Type B pancreatic cell (in vitro differentiated cells): ENCODE measurements at regions not wholly inside any gene's neighbourhood (a gene's known extent, or its start where the extent isn't known, plus 50 kb on each side); places are given as distances from the start of the nearest gene placed in this dataset.
"Not testable (repeated sequence)": the region's sequence is repeated elsewhere in the genome, so short reads cannot be mapped to it uniquely, and the experiment has no call there.

Source experiments
- DNase-seq: peaks from one replicate; pipeline ENCODE4 v3.0.0; 2021; ENCODE audit warnings: mixed read lengths; ENCODE audit not compliant: unreplicated experiment; ENCODE audit errors: extremely low spot score
- H3K27ac Mint-ChIP-seq: 2 replicates; pipeline ENCODE4 v1.8.0; 2021; ENCODE audit warnings: mild to moderate bottlenecking, mixed read lengths
- H3K27me3 Mint-ChIP-seq: 2 replicates; pipeline ENCODE4 v1.8.0; 2021; ENCODE audit warnings: mixed read lengths
- H3K36me3 Mint-ChIP-seq: 2 replicates; pipeline ENCODE4 v1.8.0; 2021; ENCODE audit warnings: mixed read lengths
- H3K4me1 Mint-ChIP-seq: one replicate; pipeline ENCODE4 v1.8.0; 2021; ENCODE audit warnings: mixed read lengths; ENCODE audit not compliant: unreplicated experiment
- H3K4me3 Mint-ChIP-seq: 2 replicates; pipeline ENCODE4 v1.8.0; 2021; ENCODE audit warnings: mild to moderate bottlenecking, mixed read lengths
- H3K9me3 Mint-ChIP-seq: 2 replicates; pipeline ENCODE4 v1.8.0; 2021; ENCODE audit warnings: mixed read lengths
- TF ChIP-seq, protein P1 (sequence below): fragments of 200-600 bp; sonication (generic); conservative IDR thresholded peaks from 2 replicates; pipeline ENCODE4 v1.5.0; 2021; ENCODE audit warnings: antibody characterized with exemption, mild to moderate bottlenecking

DNA sequence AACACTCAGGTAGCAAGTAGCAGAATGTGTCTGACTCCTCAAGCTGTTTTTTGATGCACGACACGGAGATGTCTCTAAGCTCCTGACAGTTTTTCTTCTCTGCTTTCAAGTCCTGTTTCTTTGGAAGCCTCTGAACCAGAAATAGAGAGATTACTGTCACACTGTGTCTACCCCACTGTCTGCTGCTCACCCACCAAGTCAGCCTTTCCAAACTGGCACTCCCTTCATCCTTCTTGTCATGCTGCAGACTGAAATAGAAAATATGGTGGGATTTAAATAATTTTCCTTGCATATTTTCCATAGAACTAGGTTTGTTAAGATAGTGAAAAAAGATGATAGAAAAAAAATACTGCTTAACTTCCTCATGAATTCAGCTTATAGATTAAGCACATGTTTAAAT is 102.5 kb upstream of the SPANXN4 start:
- Mint-ChIP-seq H3K27me3 (no peaks in the 10 kb centered on the region), H3K9me3 (peaks cover 4% of the 10 kb centered on the region), H3K36me3 (no peaks in the 10 kb centered on the region), H3K4me1 (no peaks in the 10 kb centered on the region), H3K27ac (no peak overlapping the region), H3K4me3 (no peak overlapping the region)
- TF ChIP-seq, protein P1, sequence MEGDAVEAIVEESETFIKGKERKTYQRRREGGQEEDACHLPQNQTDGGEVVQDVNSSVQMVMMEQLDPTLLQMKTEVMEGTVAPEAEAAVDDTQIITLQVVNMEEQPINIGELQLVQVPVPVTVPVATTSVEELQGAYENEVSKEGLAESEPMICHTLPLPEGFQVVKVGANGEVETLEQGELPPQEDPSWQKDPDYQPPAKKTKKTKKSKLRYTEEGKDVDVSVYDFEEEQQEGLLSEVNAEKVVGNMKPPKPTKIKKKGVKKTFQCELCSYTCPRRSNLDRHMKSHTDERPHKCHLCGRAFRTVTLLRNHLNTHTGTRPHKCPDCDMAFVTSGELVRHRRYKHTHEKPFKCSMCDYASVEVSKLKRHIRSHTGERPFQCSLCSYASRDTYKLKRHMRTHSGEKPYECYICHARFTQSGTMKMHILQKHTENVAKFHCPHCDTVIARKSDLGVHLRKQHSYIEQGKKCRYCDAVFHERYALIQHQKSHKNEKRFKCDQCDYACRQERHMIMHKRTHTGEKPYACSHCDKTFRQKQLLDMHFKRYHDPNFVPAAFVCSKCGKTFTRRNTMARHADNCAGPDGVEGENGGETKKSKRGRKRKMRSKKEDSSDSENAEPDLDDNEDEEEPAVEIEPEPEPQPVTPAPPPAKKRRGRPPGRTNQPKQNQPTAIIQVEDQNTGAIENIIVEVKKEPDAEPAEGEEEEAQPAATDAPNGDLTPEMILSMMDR, result no peak
- no peak for DNase-seq

DNA sequence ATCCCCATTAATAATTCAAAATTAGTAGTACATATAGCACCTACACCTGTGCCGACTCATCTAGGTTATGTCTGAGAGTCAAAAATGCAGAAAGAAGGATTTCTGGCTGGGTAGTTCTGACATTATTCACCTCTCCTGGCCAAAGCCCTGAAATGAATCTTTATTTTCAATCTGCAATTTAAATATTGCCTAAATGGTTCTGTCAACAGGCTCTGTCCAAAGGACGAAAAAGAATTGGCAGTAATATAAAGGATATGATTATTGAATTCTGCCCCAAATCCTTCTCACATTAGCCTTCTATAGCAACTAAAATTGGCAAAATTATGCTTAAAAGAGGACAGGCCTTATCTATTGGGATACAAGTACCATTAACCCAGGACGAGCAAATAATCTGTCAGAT is 86.9 kb upstream of the SPANXN4 start:
- Mint-ChIP-seq H3K9me3 (no peaks in the 10 kb centered on the region), H3K4me3 (no peak overlapping the region), H3K27ac (no peak overlapping the region), H3K4me1 (no peaks in the 10 kb centered on the region), H3K36me3 (no peaks in the 10 kb centered on the region), H3K27me3 (no peaks in the 10 kb centered on the region)
- no peak for DNase-seq
- TF ChIP-seq, protein P1, result no peak

DNA sequence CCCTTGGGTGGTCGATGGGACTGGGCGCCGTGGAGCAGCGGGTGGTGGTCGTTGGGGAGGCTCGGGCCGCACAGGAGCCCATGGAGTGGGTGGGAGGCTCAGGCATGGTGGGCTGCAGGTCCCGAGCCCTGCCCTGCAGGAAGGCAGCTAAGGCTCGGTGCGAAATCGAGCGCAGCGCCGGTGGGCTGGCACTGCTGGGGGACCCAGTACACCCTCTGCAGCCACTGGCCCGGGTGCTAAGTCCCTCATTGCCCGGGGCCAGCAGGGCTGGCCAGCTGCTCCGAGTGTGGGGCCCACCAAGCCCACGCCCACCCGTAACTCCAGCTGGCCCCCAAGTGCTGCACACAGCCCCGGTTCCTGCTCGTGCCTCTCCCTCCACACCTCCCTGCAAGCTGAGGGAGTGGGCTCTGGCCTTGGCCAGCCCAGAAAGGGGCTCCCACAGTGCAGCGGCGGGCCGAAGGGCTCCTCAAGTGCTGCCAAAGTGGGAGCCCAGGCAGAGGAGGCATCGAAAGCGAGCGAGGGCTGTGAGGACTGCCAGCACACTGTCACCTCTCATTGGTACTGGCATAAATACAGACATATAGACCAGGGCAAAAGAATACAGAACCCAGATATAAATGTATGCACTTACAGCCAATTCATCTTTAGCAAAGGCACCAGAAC is 53.5 kb upstream of the SPANXN4 start:
- DNase-seq, H3K36me3 Mint-ChIP-seq, H3K9me3 Mint-ChIP-seq, H3K4me1 Mint-ChIP-seq, H3K27me3 Mint-ChIP-seq, H3K27ac Mint-ChIP-seq, H3K4me3 Mint-ChIP-seq: not testable (repeated sequence)
